Common myeloid progenitor, CD34-positive (primary cell): ENCODE measurements at regions not wholly inside any gene's neighbourhood (a gene's known extent, or its start where the extent isn't known, plus 50 kb on each side); places are given as distances from the start of the nearest gene placed in this dataset.

Experiments
- CTCF ChIA-PET: fragments of 350-600 bp; sonication (Branson Sonifier 250); formaldehyde crosslinking; loops from one replicate; lab custom pipeline; 2021; ENCODE audit warnings: antibody characterized with exemption; lab: Charles Lee
- POLR2A ChIA-PET: fragments of 350-600 bp; sonication (Branson Sonifier 250); formaldehyde crosslinking; loops from one replicate; lab custom pipeline; 2021; ENCODE audit warnings: antibody characterized with exemption; lab: Charles Lee
- DNase-seq, 3 donors: peaks; one replicate each; pipeline versions ENCODE4 v3.0.0 to v3.0.0-alpha.2; 2013
- H3K27ac ChIP-seq, 2 experiments: 1 replicate in 1 of 2; 2 replicates in 1 of 2; pipeline ENCODE4 v1.7.0; 2013; ENCODE audit warnings: inconsistent platforms in 2 of 2, low read length in 2 of 2, mild to moderate bottlenecking in 2 of 2, low read depth in 1 of 2, moderate library complexity in 1 of 2; ENCODE audit not compliant: severe bottlenecking in 2 of 2, insufficient read depth in 1 of 2, poor library complexity in 1 of 2
- H3K27me3 ChIP-seq, 5 experiments: replicated peaks in 2 of 5; 1 replicate in 3 of 5; 2 replicates in 2 of 5; pipeline versions ENCODE4 v1.6.1 to v1.7.0; 2013; ENCODE audit warnings: low read length in 4 of 5, mild to moderate bottlenecking in 2 of 5, moderate library complexity in 2 of 5, inconsistent platforms in 1 of 5; ENCODE audit not compliant: insufficient read depth in 5 of 5, control insufficient read depth in 4 of 5
- H3K36me3 ChIP-seq, 4 experiments: 1 replicate in 2 of 4; 2 replicates in 2 of 4; pipeline versions ENCODE4 v1.6.1 to v1.7.0; 2013; ENCODE audit warnings: low read length in 3 of 4, control low read depth in 1 of 4, mild to moderate bottlenecking in 1 of 4; ENCODE audit not compliant: control insufficient read depth in 4 of 4, insufficient read depth in 4 of 4
- H3K4me1 ChIP-seq, 4 experiments: 1 replicate in 3 of 4; 2 replicates in 1 of 4; pipeline versions ENCODE4 v1.6.1 to v1.7.1; 2013; ENCODE audit warnings: low read length in 3 of 4, mild to moderate bottlenecking in 3 of 4, control low read depth in 1 of 4, inconsistent platforms in 1 of 4, moderate library complexity in 1 of 4; ENCODE audit not compliant: control insufficient read depth in 4 of 4, insufficient read depth in 4 of 4; ENCODE audit errors: control extremely low read depth in 1 of 4
- H3K4me3 ChIP-seq, 7 experiments: 1 replicate in 4 of 7; 2 replicates in 3 of 7; pipeline versions ENCODE4 v1.5.1 to v1.7.0; 2013; ENCODE audit warnings: mild to moderate bottlenecking in 7 of 7, low read length in 6 of 7, moderate library complexity in 6 of 7, inconsistent platforms in 2 of 7, low read depth in 2 of 7, control low read depth in 1 of 7; ENCODE audit not compliant: insufficient read depth in 4 of 7, control insufficient read depth in 1 of 7; ENCODE audit errors: extremely low read depth in 1 of 7
- H3K9me3 ChIP-seq, 5 experiments: 1 replicate in 4 of 5; 2 replicates in 1 of 5; pipeline versions ENCODE4 v1.6.1 to v1.7.1; 2013; ENCODE audit warnings: low read length in 4 of 5, mild to moderate bottlenecking in 2 of 5, inconsistent platforms in 1 of 5, low read depth in 1 of 5, moderate library complexity in 1 of 5; ENCODE audit not compliant: control insufficient read depth in 4 of 5, insufficient read depth in 2 of 5; ENCODE audit errors: control extremely low read depth in 1 of 5
- WGBS: methylation state at CpG from one replicate; pipeline ENCODE4 v1.1.5; 2013; ENCODE audit not compliant: insufficient coverage; 5-methylcytosine and 5-hydroxymethylcytosine counted together

DNA sequence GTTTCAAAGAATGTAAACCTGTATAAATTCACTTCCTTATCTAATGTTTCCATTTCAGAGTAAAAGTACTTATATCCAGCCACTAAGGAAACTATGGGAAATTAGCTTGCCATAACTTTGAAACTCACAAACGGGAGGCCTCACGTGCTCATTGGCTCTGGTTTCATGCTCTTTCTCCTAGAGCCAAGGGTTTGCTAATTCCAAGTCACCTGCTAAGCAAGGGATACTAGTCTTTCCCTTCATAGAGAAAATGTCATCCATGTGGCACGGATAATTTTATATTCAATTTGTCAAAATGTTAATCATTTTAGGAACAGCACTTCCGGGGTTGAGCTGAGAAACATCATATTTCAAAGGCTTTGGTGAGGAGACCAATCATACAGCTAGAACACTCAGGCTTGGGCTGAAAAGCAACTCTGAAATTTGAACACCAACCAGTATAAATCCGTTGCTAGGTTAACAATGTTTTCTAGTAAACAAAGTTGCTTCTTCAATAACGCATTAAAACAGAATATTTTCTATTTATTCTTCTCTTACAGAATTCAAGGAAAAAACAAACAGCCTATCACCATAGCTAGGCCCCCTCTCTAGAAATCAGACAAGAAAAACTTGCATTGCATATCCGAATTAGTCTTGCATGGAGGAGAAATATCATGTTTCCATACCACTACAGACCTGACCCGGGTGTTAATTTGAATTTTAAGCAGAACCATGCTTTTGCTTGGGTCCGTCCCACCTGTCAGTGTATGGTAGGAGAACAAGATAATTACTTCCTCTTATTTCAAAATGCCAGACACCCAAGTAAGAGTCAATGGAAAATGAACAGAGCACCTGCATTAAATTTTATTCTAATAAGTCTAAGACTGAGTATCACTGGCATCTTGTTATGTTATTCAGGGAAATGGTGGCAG, 196.1 kb upstream of the ESRRG start:
- ChIA-PET CTCF (no interaction called here), POLR2A (no interaction called here)
- WGBS: 92% methylated on average over 7 of the region's 9 CpGs

GRCh38 chr1:216916890-216917438, 193.7 kb upstream of the ESRRG start:
- CTCF ChIA-PET: no interaction called here
- no peak for DNase-seq
- H3K9me3 ChIP-seq: no peaks in the 10 kb centered on the region
- POLR2A ChIA-PET: no interaction called here
- H3K4me1 ChIP-seq: no peaks in the 10 kb centered on the region
- no peak overlapping the region for H3K4me3 ChIP-seq
- no peaks in the 10 kb centered on the region for H3K27me3 ChIP-seq
- 100% methylated on average over 4 of the region's 6 CpGs for whole genome bisulfite sequencing
- H3K36me3 ChIP-seq: no peaks in the 10 kb centered on the region
- no peak overlapping the region for H3K27ac ChIP-seq

More for the DNA sequence above, 196.1 kb upstream of the ESRRG start:
- no peak for DNase-seq
- no peaks in the 10 kb centered on the region for H3K36me3 ChIP-seq
- H3K27ac ChIP-seq: no peak overlapping the region
- H3K4me1 ChIP-seq: no peaks in the 10 kb centered on the region
- no peak overlapping the region for H3K4me3 ChIP-seq
- no peaks in the 10 kb centered on the region for H3K27me3 ChIP-seq
- H3K9me3 ChIP-seq: no peaks in the 10 kb centered on the region

- Histone ChIP-seq H3K4me3 (no peak overlapping the region), H3K27ac (no peak overlapping the region), H3K36me3 (no peaks in the 10 kb centered on the region), H3K9me3 (no peaks in the 10 kb centered on the region), H3K27me3 (no peaks in the 10 kb centered on the region), H3K4me1 (no peaks in the 10 kb centered on the region)
- CTCF ChIA-PET: no interaction called here
- POLR2A ChIA-PET: no interaction called here
- no peak for DNase-seq
- 100% methylated on average over 1 of the region's 2 CpGs for WGBS
Observed at GRCh38 chr1:216914974-216915373, 191.7 kb upstream of the ESRRG start.

DNA sequence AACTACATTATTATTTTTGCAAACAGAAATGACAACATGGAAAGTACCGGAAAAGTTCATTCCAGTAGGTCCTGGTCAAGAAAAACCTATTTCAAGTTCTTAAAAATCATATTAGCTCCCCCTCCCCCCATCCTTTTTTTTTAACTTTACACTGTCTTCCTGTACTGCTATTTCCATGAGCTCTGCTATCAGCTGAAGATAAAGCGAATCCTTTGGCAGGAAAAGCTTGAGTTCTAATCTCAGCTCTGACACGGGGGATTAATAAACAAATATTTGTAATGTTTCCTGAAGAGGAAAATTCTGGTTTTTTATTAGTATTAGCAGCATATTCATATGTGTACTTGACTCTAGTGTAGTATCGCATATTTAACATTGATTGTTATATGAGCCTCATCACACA, 190.7 kb upstream of the ESRRG start:
- DNase-seq: no peak
- WGBS: 100% methylated on average over 1 of the region's 4 CpGs
- Histone ChIP-seq H3K4me3 (no peak overlapping the region), H3K9me3 (no peaks in the 10 kb centered on the region), H3K4me1 (no peaks in the 10 kb centered on the region), H3K27me3 (no peaks in the 10 kb centered on the region), H3K36me3 (no peaks in the 10 kb centered on the region), H3K27ac (no peak overlapping the region)
- ChIA-PET CTCF (no interaction called here), POLR2A (no interaction called here)

- Histone ChIP-seq H3K9me3 (no peaks in the 10 kb centered on the region), H3K36me3 (no peaks in the 10 kb centered on the region), H3K27ac (no peak overlapping the region), H3K4me1 (no peaks in the 10 kb centered on the region), H3K4me3 (no peak overlapping the region), H3K27me3 (no peaks in the 10 kb centered on the region)
- no peak for DNase-seq
- ChIA-PET POLR2A (no interaction called here), CTCF (no interaction called here)
- WGBS: 100% methylated on average over 2 of the region's 5 CpGs
Observed at GRCh38 chr1:216910081-216910840, 187.0 kb upstream of the ESRRG start.

- H3K27me3 ChIP-seq: no peaks in the 10 kb centered on the region
- ChIA-PET POLR2A (no interaction called here), CTCF (no interaction called here)
- WGBS: 100% methylated on average over 3 of the region's 3 CpGs
- H3K9me3 ChIP-seq: no peaks in the 10 kb centered on the region
- no peaks in the 10 kb centered on the region for H3K4me1 ChIP-seq
- H3K4me3 ChIP-seq: no peak overlapping the region
- no peak overlapping the region for H3K27ac ChIP-seq
- no peak for DNase-seq
- no peaks in the 10 kb centered on the region for H3K36me3 ChIP-seq
Observed at GRCh38 chr1:216908126-216908525, 184.9 kb upstream of the ESRRG start.

- CTCF ChIA-PET: no interaction called here
- peaks cover 0 to 3% (median 0%) of the 10 kb centered on the region in 5 experiments for H3K27me3 ChIP-seq
- POLR2A ChIA-PET: no interaction called here
Observed at GRCh38 chr1:216907100-216907499, 183.9 kb upstream of the ESRRG start.

More at GRCh38 chr1:216907100-216907499, 183.9 kb upstream of the ESRRG start:
- no peak for DNase-seq
- no peak overlapping the region for H3K27ac ChIP-seq
- H3K9me3 ChIP-seq: no peaks in the 10 kb centered on the region
- WGBS: 98% methylated on average over 4 of the region's 8 CpGs
- no peaks in the 10 kb centered on the region for H3K36me3 ChIP-seq
- no peaks in the 10 kb centered on the region for H3K4me1 ChIP-seq
- H3K4me3 ChIP-seq: no peak overlapping the region
